SK-N-DZ (cell line): ENCODE measurements at regions not wholly inside any gene's neighbourhood (a gene's known extent, or its start where the extent isn't known, plus 50 kb on each side); places are given as distances from the start of the nearest gene placed in this dataset.

Experiments used
- DNase-seq: peaks from one replicate; pipeline ENCODE4 v3.0.0-alpha.2; 2015; ENCODE audit warnings: low spot score

GRCh38 chr3:105923140-105923539 lies 54.3 kb upstream of the CBLB start:
- no peak for DNase-seq

- no peak for DNase-seq
These were observed 58.9 kb upstream of the CBLB start for GRCh38 chr3:105927741-105928140.

- DNase-seq: no peak
These were observed 61.9 kb upstream of the CBLB start for GRCh38 chr3:105930733-105931132.

GRCh38 chr3:105931500-105931899 lies 62.7 kb upstream of the CBLB start:
- DNase-seq: no peak

- peak; percentile 1 for DNase-seq
These were observed 65.1 kb upstream of the CBLB start for GRCh38 chr3:105933871-105934270.

- no peak for DNase-seq
These were observed 69.3 kb upstream of the CBLB start for GRCh38 chr3:105938101-105938500.

GRCh38 chr3:105938806-105939205 lies 70.0 kb upstream of the CBLB start:
- DNase-seq: no peak

GRCh38 chr3:105944276-105944675 lies 75.5 kb upstream of the CBLB start:
- DNase-seq: no peak

- no peak for DNase-seq
These were observed 75.9 kb upstream of the CBLB start for GRCh38 chr3:105944721-105945120.

- no peak for DNase-seq
These were observed 79.3 kb upstream of the CBLB start for GRCh38 chr3:105948101-105948500.

- no peak for DNase-seq
These were observed 82.2 kb upstream of the CBLB start for GRCh38 chr3:105950881-105951600.

GRCh38 chr3:105953831-105954230 lies 85.0 kb upstream of the CBLB start:
- no peak for DNase-seq

GRCh38 chr3:105956306-105956705 lies 87.5 kb upstream of the CBLB start:
- no peak for DNase-seq

- DNase-seq: no peak
These were observed 88.9 kb upstream of the CBLB start for GRCh38 chr3:105957722-105958121.

- no peak for DNase-seq
These were observed 89.6 kb upstream of the CBLB start for GRCh38 chr3:105958237-105959000.

- DNase-seq: no peak
These were observed 91.0 kb upstream of the CBLB start for GRCh38 chr3:105959851-105960250.

- DNase-seq: no peak
These were observed 91.6 kb upstream of the CBLB start for GRCh38 chr3:105960381-105960780.

GRCh38 chr3:105963161-105963560 lies 94.3 kb upstream of the CBLB start:
- no peak for DNase-seq

- DNase-seq: no peak
These were observed 96.6 kb upstream of the CBLB start for GRCh38 chr3:105965384-105965783.

GRCh38 chr3:105967117-105967516 lies 98.3 kb upstream of the CBLB start:
- no peak for DNase-seq

- DNase-seq: no peak
These were observed 101.5 kb upstream of the CBLB start for GRCh38 chr3:105970283-105970682.

GRCh38 chr3:105972069-105972468 lies 103.3 kb upstream of the CBLB start:
- no peak for DNase-seq

- DNase-seq: no peak
These were observed 105.6 kb upstream of the CBLB start for GRCh38 chr3:105974381-105974780.
